Uterus (tissue), 2 donors: ENCODE measurements at regions not wholly inside any gene's neighbourhood (a gene's known extent, or its start where the extent isn't known, plus 50 kb on each side); places are given as distances from the start of the nearest gene placed in this dataset.

Experiments
- POLR2A ChIP-seq, 2 donors: fragments of 450-650 bp; IDR thresholded peaks; one replicate each; pipeline ENCODE4 v1.6.1; 2016; ENCODE audit warnings: antibody characterized with exemption in 2 of 2, mild to moderate bottlenecking in 1 of 2, moderate library complexity in 1 of 2
- TF ChIP-seq, protein P1 (sequence below), 4 experiments: fragments of 200-600 bp in 2 of 4; fragments of 450-650 bp in 2 of 4; sonication (generic) in 2 of 4; IDR thresholded peaks; one replicate each; pipeline ENCODE4 v1.5.1; 2016 to 2019; ENCODE audit warnings: antibody characterized with exemption in 4 of 4, mild to moderate bottlenecking in 2 of 4, moderate library complexity in 1 of 4

DNA sequence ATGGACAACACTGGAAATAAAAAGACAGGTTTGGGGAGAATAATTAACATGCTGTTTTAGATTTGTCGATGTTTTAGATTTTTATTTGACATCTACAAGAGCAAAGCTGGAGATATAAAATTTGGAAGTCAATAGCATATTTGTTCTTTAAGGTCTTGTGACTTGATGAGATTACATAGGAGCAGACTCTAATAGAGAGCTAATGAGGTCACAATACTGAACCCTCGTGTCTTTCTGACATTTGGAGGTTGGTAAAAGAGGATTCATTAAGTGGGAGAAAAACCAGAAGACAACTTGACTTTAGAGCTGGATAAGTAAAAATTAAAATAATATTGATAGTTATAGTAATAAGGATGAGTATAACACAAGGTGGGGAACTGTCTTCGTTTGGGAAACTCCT, 322.7 kb upstream of the SEMA6A start:
- TF ChIP-seq, protein P1, sequence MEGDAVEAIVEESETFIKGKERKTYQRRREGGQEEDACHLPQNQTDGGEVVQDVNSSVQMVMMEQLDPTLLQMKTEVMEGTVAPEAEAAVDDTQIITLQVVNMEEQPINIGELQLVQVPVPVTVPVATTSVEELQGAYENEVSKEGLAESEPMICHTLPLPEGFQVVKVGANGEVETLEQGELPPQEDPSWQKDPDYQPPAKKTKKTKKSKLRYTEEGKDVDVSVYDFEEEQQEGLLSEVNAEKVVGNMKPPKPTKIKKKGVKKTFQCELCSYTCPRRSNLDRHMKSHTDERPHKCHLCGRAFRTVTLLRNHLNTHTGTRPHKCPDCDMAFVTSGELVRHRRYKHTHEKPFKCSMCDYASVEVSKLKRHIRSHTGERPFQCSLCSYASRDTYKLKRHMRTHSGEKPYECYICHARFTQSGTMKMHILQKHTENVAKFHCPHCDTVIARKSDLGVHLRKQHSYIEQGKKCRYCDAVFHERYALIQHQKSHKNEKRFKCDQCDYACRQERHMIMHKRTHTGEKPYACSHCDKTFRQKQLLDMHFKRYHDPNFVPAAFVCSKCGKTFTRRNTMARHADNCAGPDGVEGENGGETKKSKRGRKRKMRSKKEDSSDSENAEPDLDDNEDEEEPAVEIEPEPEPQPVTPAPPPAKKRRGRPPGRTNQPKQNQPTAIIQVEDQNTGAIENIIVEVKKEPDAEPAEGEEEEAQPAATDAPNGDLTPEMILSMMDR (IDR thresholded peaks at IDR 0.05) = no peak
- TF ChIP-seq POLR2A (IDR thresholded peaks at IDR 0.05) = no peak
